ENCODE measurements at regions not wholly inside any gene's neighbourhood (a gene's known extent, or its start where the extent isn't known, plus 50 kb on each side); places are given as distances from the start of the nearest gene placed in this dataset.

DNA sequence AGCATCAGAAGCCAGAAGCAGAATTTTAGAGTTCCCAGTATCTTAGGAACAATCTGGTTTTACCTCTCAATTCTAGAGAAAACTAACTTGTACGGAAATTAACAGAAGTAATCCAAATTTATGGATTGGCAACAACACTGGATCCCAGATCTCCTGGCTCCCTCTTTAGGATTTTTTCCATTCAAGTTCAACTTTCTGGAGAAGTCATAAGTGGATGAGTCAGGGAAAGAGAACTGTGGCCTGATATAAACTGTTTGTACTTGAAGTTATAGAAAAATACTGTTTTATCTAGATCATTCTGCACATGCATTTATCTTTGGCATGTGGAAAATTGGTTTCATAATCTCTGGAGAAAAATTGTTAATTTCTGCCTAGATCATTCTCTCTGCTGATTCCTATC is 380.4 kb downstream of the PCDH7 start:
- DNase-seq, result peak; percentile 68
- no peak overlapping the region for H2BK15ac ChIP-seq (ENCODE audit: low read depth, poor library complexity, severe bottlenecking)
- H3K9ac ChIP-seq (ENCODE audit: low read length), result peak overlapping the region; percentile 1
- H3K23ac ChIP-seq (ENCODE audit: low read length in 2 of 2), result no peak overlapping the region
- 71% methylated on average over 1 of the region's 1 CpG for WGBS
- no peak overlapping the region for H3K27ac ChIP-seq (ENCODE audit: low read length, poor library complexity, severe bottlenecking)
- no peaks in the 10 kb centered on the region for H3K4me1 ChIP-seq (ENCODE audit: control insufficient read depth, insufficient read depth, low read depth, low read length)
- no peak overlapping the region for H3K14ac ChIP-seq (ENCODE audit: low read length in 2 of 2)
- H3K4ac ChIP-seq (ENCODE audit: low read depth in 1 of 2, low read length in 2 of 2), result no peak overlapping the region
- no peak overlapping the region for H2BK5ac ChIP-seq (ENCODE audit: low read depth, low read length, poor library complexity, severe bottlenecking)
- H3K4me3 ChIP-seq (ENCODE audit: insufficient read depth in 1 of 2, low read depth in 1 of 2, low read length in 2 of 2), result no peak overlapping the region
- H3K79me1 ChIP-seq (replicated peaks; ENCODE audit: low read length, poor library complexity, severe bottlenecking), result no peaks in the 10 kb centered on the region
- no peak overlapping the region for H2AK5ac ChIP-seq (ENCODE audit: low read length, severe bottlenecking)
- no peak overlapping the region for H2BK120ac ChIP-seq (ENCODE audit: low read depth, low read length)
- no peaks in the 10 kb centered on the region for H3K36me3 ChIP-seq (ENCODE audit: control insufficient read depth in 1 of 2, insufficient read depth in 2 of 2, low read depth in 1 of 2, low read length in 2 of 2)
- no peak overlapping the region for H2AFZ ChIP-seq (ENCODE audit: low read depth, low read length)
- H3K9me3 ChIP-seq (ENCODE audit: control insufficient read depth, low read length), result no peaks in the 10 kb centered on the region
- H4K8ac ChIP-seq (ENCODE audit: low read length), result no peak overlapping the region
- H3K27me3 ChIP-seq (ENCODE audit: control insufficient read depth in 1 of 2, insufficient read depth in 1 of 2, low read length in 2 of 2), result no peaks in the 10 kb centered on the region
- H2BK12ac ChIP-seq (ENCODE audit: low read length in 2 of 2), result no peak overlapping the region
- H4K91ac ChIP-seq (ENCODE audit: low read length), result no peak overlapping the region
- no peak overlapping the region for H3K4me2 ChIP-seq (ENCODE audit: low read length, poor library complexity, severe bottlenecking)
- no peak overlapping the region for H3K18ac ChIP-seq (ENCODE audit: low read depth in 1 of 2, low read length in 2 of 2)

- Histone ChIP-seq H2AFZ (ENCODE audit: low read depth, low read length) (no peak overlapping the region), H2AK5ac (ENCODE audit: low read length, severe bottlenecking) (no peak overlapping the region), H3K4me3 (ENCODE audit: insufficient read depth in 1 of 2, low read depth in 1 of 2, low read length in 2 of 2) (no peak overlapping the region), H2BK5ac (ENCODE audit: low read depth, low read length, poor library complexity, severe bottlenecking) (no peak overlapping the region), H3K14ac (ENCODE audit: low read length in 2 of 2) (no peak overlapping the region), H2BK120ac (ENCODE audit: low read depth, low read length) (no peak overlapping the region), H3K4me2 (ENCODE audit: low read length, poor library complexity, severe bottlenecking) (no peak overlapping the region), H3K9me3 (ENCODE audit: control insufficient read depth, low read length) (no peaks in the 10 kb centered on the region), H3K9ac (ENCODE audit: low read length) (no peak overlapping the region), H3K4ac (ENCODE audit: low read depth in 1 of 2, low read length in 2 of 2) (no peak overlapping the region), H3K79me1 (replicated peaks; ENCODE audit: low read length, poor library complexity, severe bottlenecking) (no peaks in the 10 kb centered on the region), H3K4me1 (ENCODE audit: control insufficient read depth, insufficient read depth, low read depth, low read length) (no peaks in the 10 kb centered on the region), H3K36me3 (ENCODE audit: control insufficient read depth in 1 of 2, insufficient read depth in 2 of 2, low read depth in 1 of 2, low read length in 2 of 2) (no peaks in the 10 kb centered on the region), H4K8ac (ENCODE audit: low read length) (no peak overlapping the region), H3K27ac (ENCODE audit: low read length, poor library complexity, severe bottlenecking) (no peak overlapping the region), H2BK12ac (ENCODE audit: low read length in 2 of 2) (no peak overlapping the region), H3K23ac (ENCODE audit: low read length in 2 of 2) (no peak overlapping the region), H2BK15ac (ENCODE audit: low read depth, poor library complexity, severe bottlenecking) (no peak overlapping the region), H3K18ac (ENCODE audit: low read depth in 1 of 2, low read length in 2 of 2) (no peak overlapping the region), H4K91ac (ENCODE audit: low read length) (no peak overlapping the region), H3K27me3 (ENCODE audit: control insufficient read depth in 1 of 2, insufficient read depth in 1 of 2, low read length in 2 of 2) (no peaks in the 10 kb centered on the region)
- peak; percentile 74 for DNase-seq
- WGBS, result no CpG with 5 or more reads among the region's 1 CpG
Measured at GRCh38 chr4:31104043-31104442, 383.9 kb downstream of the PCDH7 start.

DNA sequence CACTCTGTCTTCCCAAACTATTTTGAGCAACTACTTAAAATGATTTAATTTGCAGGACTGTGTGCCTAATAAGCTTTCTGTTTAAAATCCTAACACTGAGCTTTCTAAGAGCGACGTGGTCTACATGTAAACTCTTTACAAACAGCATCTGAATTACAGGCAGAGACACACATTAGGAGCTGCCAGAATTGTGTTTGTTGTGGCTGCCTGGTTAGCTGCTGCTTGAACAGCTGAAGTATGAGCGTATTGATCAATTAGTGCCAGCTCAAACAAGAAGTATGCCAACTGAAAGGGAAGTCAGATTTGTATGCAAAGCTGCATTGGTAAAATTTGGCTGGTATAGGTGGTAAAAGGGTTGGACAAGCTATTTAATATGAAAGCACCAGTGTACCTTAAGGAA is 384.4 kb downstream of the PCDH7 start:
- Histone ChIP-seq H2BK5ac (ENCODE audit: low read depth, low read length, poor library complexity, severe bottlenecking) (no peak overlapping the region), H4K91ac (ENCODE audit: low read length) (no peak overlapping the region), H3K79me1 (replicated peaks; ENCODE audit: low read length, poor library complexity, severe bottlenecking) (no peaks in the 10 kb centered on the region), H3K27me3 (ENCODE audit: control insufficient read depth in 1 of 2, insufficient read depth in 1 of 2, low read length in 2 of 2) (no peaks in the 10 kb centered on the region), H3K4me2 (ENCODE audit: low read length, poor library complexity, severe bottlenecking) (no peak overlapping the region), H2BK15ac (ENCODE audit: low read depth, poor library complexity, severe bottlenecking) (no peak overlapping the region), H3K14ac (ENCODE audit: low read length in 2 of 2) (no peak overlapping the region), H3K9ac (ENCODE audit: low read length) (no peak overlapping the region), H3K18ac (ENCODE audit: low read depth in 1 of 2, low read length in 2 of 2) (peak overlapping the region; percentile 33 to 40), H3K9me3 (ENCODE audit: control insufficient read depth, low read length) (no peaks in the 10 kb centered on the region), H3K36me3 (ENCODE audit: control insufficient read depth in 1 of 2, insufficient read depth in 2 of 2, low read depth in 1 of 2, low read length in 2 of 2) (no peaks in the 10 kb centered on the region), H3K4me1 (ENCODE audit: control insufficient read depth, insufficient read depth, low read depth, low read length) (no peaks in the 10 kb centered on the region), H3K27ac (ENCODE audit: low read length, poor library complexity, severe bottlenecking) (no peak overlapping the region), H4K8ac (ENCODE audit: low read length) (no peak overlapping the region), H3K4ac (ENCODE audit: low read depth in 1 of 2, low read length in 2 of 2) (no peak overlapping the region), H3K23ac (ENCODE audit: low read length in 2 of 2) (no peak overlapping the region), H2AFZ (ENCODE audit: low read depth, low read length) (no peak overlapping the region), H2BK120ac (ENCODE audit: low read depth, low read length) (no peak overlapping the region), H2BK12ac (ENCODE audit: low read length in 2 of 2) (no peak overlapping the region), H3K4me3 (ENCODE audit: insufficient read depth in 1 of 2, low read depth in 1 of 2, low read length in 2 of 2) (no peak overlapping the region), H2AK5ac (ENCODE audit: low read length, severe bottlenecking) (no peak overlapping the region)
- 55% methylated on average over 3 of the region's 3 CpGs for WGBS
- peak; percentile 20 for DNase-seq

DNA sequence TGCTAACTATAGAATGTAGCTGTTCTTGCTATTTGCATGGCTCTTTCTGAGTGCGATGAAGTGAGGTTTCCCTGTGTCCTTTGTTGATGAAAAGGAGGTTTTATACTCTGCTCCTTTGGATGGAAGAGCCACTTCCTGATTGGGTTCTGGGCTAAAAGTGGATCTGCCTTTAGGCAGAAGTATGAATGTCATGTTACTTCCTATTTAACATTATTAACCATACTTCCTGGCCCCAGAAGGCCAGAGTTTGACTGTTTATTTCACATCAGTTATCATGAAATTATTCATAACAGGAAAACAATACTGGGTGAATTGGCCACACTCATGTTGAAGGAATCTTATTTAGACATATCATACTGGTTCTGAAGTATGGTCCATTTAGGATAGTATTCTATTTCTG is 386.2 kb downstream of the PCDH7 start:
- Histone ChIP-seq H3K79me1 (replicated peaks; ENCODE audit: low read length, poor library complexity, severe bottlenecking) (no peaks in the 10 kb centered on the region), H3K4me2 (ENCODE audit: low read length, poor library complexity, severe bottlenecking) (no peak overlapping the region), H4K8ac (ENCODE audit: low read length) (no peak overlapping the region), H2AK5ac (ENCODE audit: low read length, severe bottlenecking) (no peak overlapping the region), H3K4me3 (ENCODE audit: insufficient read depth in 1 of 2, low read depth in 1 of 2, low read length in 2 of 2) (no peak overlapping the region), H4K91ac (ENCODE audit: low read length) (no peak overlapping the region), H3K14ac (ENCODE audit: low read length in 2 of 2) (no peak overlapping the region), H3K9ac (ENCODE audit: low read length) (no peak overlapping the region), H3K18ac (ENCODE audit: low read depth in 1 of 2, low read length in 2 of 2) (no peak overlapping the region), H2BK5ac (ENCODE audit: low read depth, low read length, poor library complexity, severe bottlenecking) (no peak overlapping the region), H3K36me3 (ENCODE audit: control insufficient read depth in 1 of 2, insufficient read depth in 2 of 2, low read depth in 1 of 2, low read length in 2 of 2) (no peaks in the 10 kb centered on the region), H3K4me1 (ENCODE audit: control insufficient read depth, insufficient read depth, low read depth, low read length) (no peaks in the 10 kb centered on the region), H2BK15ac (ENCODE audit: low read depth, poor library complexity, severe bottlenecking) (no peak overlapping the region), H2BK120ac (ENCODE audit: low read depth, low read length) (no peak overlapping the region), H3K27ac (ENCODE audit: low read length, poor library complexity, severe bottlenecking) (no peak overlapping the region), H3K23ac (ENCODE audit: low read length in 2 of 2) (no peak overlapping the region), H3K9me3 (ENCODE audit: control insufficient read depth, low read length) (no peaks in the 10 kb centered on the region), H2BK12ac (ENCODE audit: low read length in 2 of 2) (no peak overlapping the region), H3K27me3 (ENCODE audit: control insufficient read depth in 1 of 2, insufficient read depth in 1 of 2, low read length in 2 of 2) (no peaks in the 10 kb centered on the region), H3K4ac (ENCODE audit: low read depth in 1 of 2, low read length in 2 of 2) (no peak overlapping the region), H2AFZ (ENCODE audit: low read depth, low read length) (no peak overlapping the region)
- WGBS, result 87% methylated on average over 1 of the region's 1 CpG
- no peak for DNase-seq
